Right atrium auricular region (tissue), 2 donors: ENCODE measurements at regions not wholly inside any gene's neighbourhood (a gene's known extent, or its start where the extent isn't known, plus 50 kb on each side); places are given as distances from the start of the nearest gene placed in this dataset.

Source experiments
- DNase-seq: peaks from one replicate; pipeline ENCODE4 v3.0.0-alpha.2; 2019; ENCODE audit warnings: low spot score
- H3K27ac ChIP-seq, 2 donors: fragments of 200-600 bp; sonication (generic); 1 replicate in 1 of 2; 2 replicates in 1 of 2; pipeline ENCODE4 v1.5.1; 2016 to 2019
- H3K27me3 ChIP-seq, 2 donors: fragments of 200-600 bp; sonication (generic); one replicate each; pipeline versions ENCODE4 v1.5.1 to v1.6.0; 2017 to 2019
- H3K36me3 ChIP-seq: fragments of 200-600 bp; sonication (generic); one replicate; pipeline ENCODE4 v1.5.1; 2016
- H3K4me1 ChIP-seq, 2 donors: fragments of 200-600 bp; sonication (generic); one replicate each; pipeline versions ENCODE4 v1.5.1 to v1.6.0; 2017 to 2019
- H3K4me3 ChIP-seq, 2 donors: fragments of 200-600 bp; sonication (generic); 1 replicate in 1 of 2; 2 replicates in 1 of 2; pipeline ENCODE4 v1.5.1; 2017 to 2019; ENCODE audit warnings: mild to moderate bottlenecking in 1 of 2, moderate library complexity in 1 of 2
- H3K9me3 ChIP-seq, 2 donors: fragments of 200-600 bp; sonication (generic); one replicate each; pipeline ENCODE4 v1.5.1; 2019
- CTCF ChIP-seq, 2 donors: fragments of 200-600 bp; sonication (generic); IDR thresholded peaks; one replicate each; pipeline ENCODE4 v1.5.1; 2019; ENCODE audit warnings: antibody characterized with exemption in 2 of 2

GRCh38 chr2:71934595-71935261 is 212.9 kb downstream of the CYP26B1 start:
- Histone ChIP-seq H3K27me3 (no peaks in the 10 kb centered on the region), H3K36me3 (no peaks in the 10 kb centered on the region), H3K27ac (peak overlapping the region in 1 of 2 donors; percentile 59), H3K4me1 (peaks cover 0 to 2% of the 10 kb centered on the region in 2 donors), H3K4me3 (no peak overlapping the region), H3K9me3 (no peaks in the 10 kb centered on the region)
- no peak for TF ChIP-seq CTCF (IDR thresholded peaks at IDR 0.05)
- peak; percentile 91 for DNase-seq

- H3K27me3 ChIP-seq: no peaks in the 10 kb centered on the region
- no peak for TF ChIP-seq CTCF (IDR thresholded peaks at IDR 0.05)
- no peak overlapping the region for H3K27ac ChIP-seq
- H3K4me3 ChIP-seq: no peak overlapping the region
- H3K36me3 ChIP-seq: no peaks in the 10 kb centered on the region
- no peaks in the 10 kb centered on the region for H3K9me3 ChIP-seq
- H3K4me1 ChIP-seq: no peaks in the 10 kb centered on the region
- no peak for DNase-seq
Observed at GRCh38 chr2:71934320-71934593, 213.4 kb downstream of the CYP26B1 start.

DNA sequence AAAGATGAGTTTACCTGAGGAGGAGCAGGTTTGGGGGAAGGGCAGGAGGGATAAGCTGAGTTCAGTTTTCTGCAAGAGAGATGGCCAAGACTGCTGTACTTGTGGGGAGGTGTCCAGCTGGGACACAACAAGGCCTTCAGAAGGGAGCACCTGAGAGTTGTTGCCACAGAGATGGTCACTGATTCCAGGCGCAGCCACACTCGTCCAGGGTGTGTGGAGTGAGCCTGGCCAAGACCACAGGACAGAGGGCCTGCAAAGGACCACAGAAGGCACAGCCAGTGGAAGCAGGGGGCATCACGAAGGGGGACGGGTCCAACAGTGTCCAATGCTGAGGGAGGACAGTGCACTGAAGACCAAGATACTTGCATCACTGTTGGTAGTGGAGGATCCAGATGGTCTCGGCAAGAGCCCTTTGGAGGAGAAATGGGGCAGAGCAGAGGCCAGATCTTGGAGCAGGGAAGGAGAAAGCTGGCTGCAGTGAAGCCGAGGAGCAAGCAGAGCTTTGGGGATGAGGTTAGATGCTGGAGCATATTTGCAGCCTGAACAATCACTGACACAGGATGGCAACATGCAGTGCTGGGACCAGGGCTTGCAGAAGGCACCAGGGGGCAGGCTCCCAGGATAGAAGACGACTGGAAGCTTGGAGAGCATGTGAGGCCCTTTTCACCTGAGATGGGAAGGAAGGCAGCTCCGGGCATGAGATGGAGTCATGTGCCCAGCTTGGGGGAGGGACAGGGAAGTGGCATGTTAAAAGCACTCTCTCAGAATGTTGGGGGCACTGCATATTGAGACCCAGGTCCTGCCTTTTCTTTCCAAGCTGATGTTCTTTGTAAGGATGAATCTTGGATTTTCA is 214.0 kb downstream of the CYP26B1 start:
- DNase-seq: peak; percentile 67
- Histone ChIP-seq H3K36me3 (no peaks in the 10 kb centered on the region), H3K9me3 (no peaks in the 10 kb centered on the region), H3K27me3 (no peaks in the 10 kb centered on the region), H3K27ac (no peak overlapping the region), H3K4me1 (no peaks in the 10 kb centered on the region), H3K4me3 (no peak overlapping the region)
- TF ChIP-seq CTCF (IDR thresholded peaks at IDR 0.05): no peak

- no peaks in the 10 kb centered on the region for H3K36me3 ChIP-seq
- no peaks in the 10 kb centered on the region for H3K27me3 ChIP-seq
- H3K4me1 ChIP-seq: no peaks in the 10 kb centered on the region
- H3K27ac ChIP-seq: no peak overlapping the region
- H3K4me3 ChIP-seq: no peak overlapping the region
- no peak for TF ChIP-seq CTCF (IDR thresholded peaks at IDR 0.05)
- peak; percentile 54 for DNase-seq
- H3K9me3 ChIP-seq: no peaks in the 10 kb centered on the region
Observed at GRCh38 chr2:71932780-71933466, 214.7 kb downstream of the CYP26B1 start.

- DNase-seq: no peak
- no peak overlapping the region for H3K27ac ChIP-seq
- H3K36me3 ChIP-seq: no peaks in the 10 kb centered on the region
- H3K27me3 ChIP-seq: no peaks in the 10 kb centered on the region
- H3K4me1 ChIP-seq: no peaks in the 10 kb centered on the region
- no peak overlapping the region for H3K4me3 ChIP-seq
- TF ChIP-seq CTCF (IDR thresholded peaks at IDR 0.05): no peak
- no peaks in the 10 kb centered on the region for H3K9me3 ChIP-seq
Observed at GRCh38 chr2:71932037-71932779, 215.5 kb downstream of the CYP26B1 start.
